ENCODE measurements at regions not wholly inside any gene's neighbourhood (a gene's known extent, or its start where the extent isn't known, plus 50 kb on each side); places are given as distances from the start of the nearest gene placed in this dataset.

- TF ChIP-seq POLR2A (IDR thresholded peaks at IDR 0.05; ENCODE audit: low read depth, low read length) (no peak), POLR2AphosphoS5 (IDR thresholded peaks at IDR 0.05; ENCODE audit: low read depth, low read length) (no peak), TAF1 (IDR thresholded peaks at IDR 0.05; ENCODE audit: borderline replicate concordance, low read depth, low read length) (no peak)
These were observed 73.2 kb upstream of the CAPRIN1 start for GRCh38 chr11:33978376-33978775.

Data from GM12892 (cell line).